HG03342 (cell line): ENCODE measurements at regions not wholly inside any gene's neighbourhood (a gene's known extent, or its start where the extent isn't known, plus 50 kb on each side); places are given as distances from the start of the nearest gene placed in this dataset.

Experiments
- ATAC-seq: cut with Tn5 transposase; IDR thresholded peaks from one replicate; pipeline ENCODE4 v1.9.1; 2021; ENCODE audit warnings: mild to moderate bottlenecking, moderate library complexity; ENCODE audit not compliant: unreplicated experiment

DNA sequence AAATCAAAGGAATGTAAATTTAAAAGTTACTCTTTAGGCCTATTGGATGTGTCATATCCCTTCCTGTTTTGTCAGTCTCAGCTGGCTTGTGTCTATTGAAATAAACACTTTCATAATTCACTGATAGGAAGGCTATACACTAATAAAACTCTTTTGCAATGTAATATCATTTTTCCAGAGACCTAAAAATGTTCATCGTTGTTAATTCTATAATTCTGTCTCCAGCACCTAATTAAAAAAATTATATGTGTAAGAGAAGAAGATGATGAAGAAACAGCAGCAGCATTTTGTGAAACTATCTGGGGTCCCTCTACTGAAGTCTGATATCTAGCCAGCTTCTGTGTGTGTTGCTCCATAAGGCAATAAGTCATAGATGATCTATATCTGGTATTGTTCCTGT lies 602.7 kb downstream of the ETV1 start:
- ATAC-seq = no peak

- no peak for ATAC-seq
These were observed 581.6 kb downstream of the ETV1 start for GRCh38 chr7:13407911-13408310.

GRCh38 chr7:13411151-13411550 lies 578.3 kb downstream of the ETV1 start:
- no peak for ATAC-seq

GRCh38 chr7:13411636-13412035 lies 577.8 kb downstream of the ETV1 start:
- ATAC-seq = no peak

DNA sequence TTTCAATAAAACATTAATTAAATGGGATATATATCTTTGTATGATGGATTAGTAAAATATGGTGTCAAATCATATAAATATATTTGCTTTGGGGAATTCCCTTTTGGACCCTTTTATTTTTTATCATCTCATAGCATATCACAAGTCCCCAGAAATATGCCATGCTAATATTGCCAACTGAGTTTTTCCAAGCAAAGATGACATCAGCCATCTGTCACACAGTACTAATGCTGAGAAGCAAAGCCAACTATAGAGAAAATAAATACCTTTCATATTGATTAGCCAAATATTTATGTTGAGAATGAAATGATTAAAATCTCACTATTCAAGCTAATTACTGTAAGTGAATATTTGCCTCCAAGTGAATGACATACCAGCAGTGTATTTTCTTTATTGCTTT lies 575.3 kb downstream of the ETV1 start:
- no peak for ATAC-seq

DNA sequence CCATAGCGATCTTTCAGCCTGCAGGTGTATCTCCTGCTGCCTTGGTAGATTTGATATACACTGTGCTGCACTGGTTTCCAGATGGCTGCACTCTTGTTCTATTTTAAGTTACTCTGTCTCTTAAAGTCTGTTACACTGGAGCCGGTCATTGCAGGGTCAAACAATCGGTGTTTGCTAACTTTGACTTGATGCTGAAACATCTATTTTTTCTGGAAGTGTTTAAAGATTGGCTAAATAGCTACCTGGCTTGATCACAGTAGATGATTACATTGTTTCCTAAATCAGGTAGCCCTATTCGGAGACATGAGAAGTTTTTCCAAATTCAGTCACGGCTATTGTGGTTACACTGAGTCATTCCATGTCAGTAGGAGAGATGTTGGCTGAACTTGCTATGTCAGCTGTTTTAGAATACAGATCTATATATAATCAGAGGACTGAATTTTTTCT lies 574.8 kb downstream of the ETV1 start:
- no peak for ATAC-seq

- ATAC-seq = no peak
These were observed 573.4 kb downstream of the ETV1 start for GRCh38 chr7:13416071-13416470.

GRCh38 chr7:13416544-13416943 lies 572.9 kb downstream of the ETV1 start:
- ATAC-seq = no peak

GRCh38 chr7:13420726-13421125 lies 568.7 kb downstream of the ETV1 start:
- no peak for ATAC-seq

GRCh38 chr7:13421776-13422175 lies 567.7 kb downstream of the ETV1 start:
- ATAC-seq = no peak

- ATAC-seq = no peak
These were observed 555.5 kb downstream of the ETV1 start for GRCh38 chr7:13433946-13434345.

DNA sequence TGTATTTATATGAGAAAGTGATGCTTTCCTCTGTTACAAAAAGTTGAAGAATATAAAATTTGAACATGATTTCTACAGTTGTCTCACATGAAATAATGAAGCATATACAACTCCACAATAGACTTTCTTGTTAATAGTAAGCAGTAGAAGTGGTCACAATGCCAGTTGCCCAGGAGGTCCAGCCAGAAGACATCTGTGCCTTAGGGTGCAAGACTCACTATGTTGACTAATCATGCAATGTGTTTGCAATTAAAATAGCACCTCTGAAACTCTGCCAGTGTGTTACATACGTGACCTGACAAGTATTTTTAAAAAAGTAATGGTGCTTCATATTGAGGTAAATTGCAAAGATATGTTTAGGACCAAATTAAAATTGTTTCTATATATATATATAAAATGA lies 547.2 kb downstream of the ETV1 start:
- no peak for ATAC-seq

DNA sequence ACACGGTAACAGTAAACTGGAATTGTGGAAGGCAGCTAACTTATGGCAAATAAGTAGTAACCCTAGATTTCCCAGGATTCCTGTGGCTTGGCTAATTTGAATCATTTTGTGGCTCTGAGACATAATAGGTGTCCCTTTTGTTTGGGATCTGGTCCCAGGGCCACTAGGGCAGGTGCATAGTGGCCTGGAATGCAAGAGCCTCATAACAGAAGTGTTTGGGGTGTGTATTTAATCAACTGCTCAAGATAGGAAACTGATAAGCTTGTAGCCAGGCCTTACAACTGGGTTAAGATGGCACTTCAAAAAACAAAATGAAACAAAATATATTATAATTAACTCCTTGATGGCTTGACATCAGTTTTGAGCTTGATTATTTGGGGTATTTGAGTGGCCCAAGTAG lies 541.8 kb downstream of the ETV1 start:
- ATAC-seq = no peak

DNA sequence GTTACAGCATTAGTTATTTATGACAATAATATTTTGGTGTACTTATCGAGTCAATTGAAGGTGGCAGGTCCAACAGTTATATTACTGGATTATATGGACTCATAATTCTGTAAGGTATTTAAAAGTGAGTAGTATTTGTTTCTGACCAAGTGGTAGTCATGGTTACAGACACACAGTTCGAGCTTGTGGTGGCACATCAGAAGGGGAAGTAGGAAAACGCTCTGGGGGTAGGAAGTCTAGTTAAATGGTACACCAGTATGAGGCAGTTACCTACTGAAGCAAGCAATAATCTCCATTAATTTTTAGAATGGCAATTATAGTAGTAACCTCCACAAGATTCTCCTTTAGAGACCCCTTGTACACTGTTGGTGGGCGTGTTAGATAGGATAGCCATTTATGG lies 541.2 kb downstream of the ETV1 start:
- ATAC-seq = no peak

GRCh38 chr7:13449460-13449859 lies 540.0 kb downstream of the ETV1 start:
- ATAC-seq = no peak

GRCh38 chr7:13454916-13455592 lies 534.4 kb downstream of the ETV1 start:
- ATAC-seq = no peak

DNA sequence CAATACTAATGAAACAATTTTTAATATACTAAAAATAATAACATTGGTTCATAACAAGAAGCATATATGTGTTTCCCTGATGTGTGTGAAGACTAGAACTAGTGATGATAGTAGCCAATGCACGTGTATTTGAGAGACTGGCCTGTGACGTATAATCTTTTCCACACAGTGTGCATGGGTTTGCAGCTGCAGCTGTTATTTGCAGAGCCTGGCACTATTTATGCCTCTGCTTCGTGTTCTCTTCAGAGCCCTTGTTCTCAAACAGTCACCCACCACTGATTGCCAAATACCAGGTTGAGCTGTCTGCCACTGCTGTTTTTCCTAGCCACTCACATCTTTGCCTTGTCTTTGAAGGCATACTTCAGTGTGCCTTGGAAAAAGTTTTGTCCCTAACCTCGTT lies 531.7 kb downstream of the ETV1 start:
- no peak for ATAC-seq

DNA sequence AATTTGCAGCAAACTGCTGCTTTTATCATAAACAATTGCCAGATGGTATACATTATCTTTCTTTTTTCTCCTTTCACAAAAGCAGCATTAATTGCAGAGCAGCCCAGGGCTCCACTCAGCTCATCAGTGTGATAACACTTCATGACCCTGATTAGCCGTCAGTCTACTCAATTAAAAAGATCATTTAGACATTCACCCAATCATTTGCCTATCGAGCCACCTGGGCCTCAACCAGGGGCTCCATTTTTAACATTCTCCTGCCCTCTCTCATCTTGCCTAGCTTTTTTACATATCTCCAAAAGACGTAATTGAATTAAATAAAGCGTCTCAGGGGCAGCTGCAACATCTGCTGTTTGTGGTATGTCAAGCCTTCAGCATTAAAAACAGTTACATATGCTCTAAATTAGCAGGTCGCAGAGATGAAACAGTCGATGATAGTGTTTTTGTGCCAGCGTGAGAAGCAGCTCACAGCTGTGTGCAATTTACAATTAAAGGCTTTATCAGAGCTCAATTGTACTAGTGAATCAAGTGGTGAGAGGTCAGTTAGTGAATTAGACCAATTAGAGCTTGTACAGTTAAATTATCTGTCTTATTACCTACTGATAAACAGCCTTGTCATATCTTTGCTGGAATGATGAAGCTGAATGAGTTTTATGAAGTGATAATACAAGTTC lies 522.5 kb downstream of the ETV1 start:
- ATAC-seq = no peak

GRCh38 chr7:13476881-13477444 lies 512.5 kb downstream of the ETV1 start:
- ATAC-seq = no peak

- ATAC-seq = no peak
These were observed 500.1 kb downstream of the ETV1 start for GRCh38 chr7:13489386-13489785.

GRCh38 chr7:13496976-13497375 lies 492.5 kb downstream of the ETV1 start:
- no peak for ATAC-seq

- no peak for ATAC-seq
These were observed 480.9 kb downstream of the ETV1 start for GRCh38 chr7:13508586-13508985.
